ENCODE measurements at regions not wholly inside any gene's neighbourhood (a gene's known extent, or its start where the extent isn't known, plus 50 kb on each side); places are given as distances from the start of the nearest gene placed in this dataset.
"Not testable (repeated sequence)": the region's sequence is repeated elsewhere in the genome, so short reads cannot be mapped to it uniquely, and the experiment has no call there.

GRCh38 chr11:106517426-106517825 is 440.0 kb downstream of the AASDHPPT start:
- no peak for DNase-seq

GRCh38 chr11:106520146-106520912 is 442.9 kb downstream of the AASDHPPT start:
- DNase-seq, result no peak

- no peak for DNase-seq
Measured at GRCh38 chr11:106520920-106521319, 443.5 kb downstream of the AASDHPPT start.

GRCh38 chr11:106523171-106523570 is 445.7 kb downstream of the AASDHPPT start:
- no peak for DNase-seq

GRCh38 chr11:106523921-106524320 is 446.5 kb downstream of the AASDHPPT start:
- no peak for DNase-seq

GRCh38 chr11:106524436-106524835 is 447.0 kb downstream of the AASDHPPT start:
- no peak for DNase-seq

GRCh38 chr11:106531648-106532047 is 454.2 kb downstream of the AASDHPPT start:
- not testable (repeated sequence) for DNase-seq

GRCh38 chr11:106533046-106533445 is 455.6 kb downstream of the AASDHPPT start:
- DNase-seq, result no peak

- DNase-seq, result no peak
Measured at GRCh38 chr11:106540001-106540400, 462.5 kb downstream of the AASDHPPT start.

GRCh38 chr11:106548406-106548805 is 469.9 kb downstream of the GUCY1A2 start:
- no peak for DNase-seq

GRCh38 chr11:106551744-106552673 is 466.3 kb downstream of the GUCY1A2 start:
- no peak for DNase-seq

GRCh38 chr11:106552694-106553203 is 465.5 kb downstream of the GUCY1A2 start:
- no peak for DNase-seq

- no peak for DNase-seq
Measured at GRCh38 chr11:106553304-106553703, 465.0 kb downstream of the GUCY1A2 start.

GRCh38 chr11:106555566-106556250 is 462.6 kb downstream of the GUCY1A2 start:
- not testable (repeated sequence) for DNase-seq

GRCh38 chr11:106565326-106565725 is 452.9 kb downstream of the GUCY1A2 start:
- no peak for DNase-seq

GRCh38 chr11:106568632-106569031 is 449.6 kb downstream of the GUCY1A2 start:
- no peak for DNase-seq

- not testable (repeated sequence) for DNase-seq
Measured at GRCh38 chr11:106577384-106577783, 440.9 kb downstream of the GUCY1A2 start.

GRCh38 chr11:106581399-106581798 is 436.9 kb downstream of the GUCY1A2 start:
- DNase-seq, result no peak

GRCh38 chr11:106585061-106585460 is 433.2 kb downstream of the GUCY1A2 start:
- DNase-seq, result no peak

GRCh38 chr11:106594751-106595351 is 423.4 kb downstream of the GUCY1A2 start:
- peak; percentile 90 for DNase-seq

GRCh38 chr11:106601684-106602297 is 416.5 kb downstream of the GUCY1A2 start:
- no peak for DNase-seq

GRCh38 chr11:106608677-106609076 is 409.6 kb downstream of the GUCY1A2 start:
- no peak for DNase-seq

Measured in NCI-H510A (cell line).